Psoas muscle (tissue), 7 donors: ENCODE measurements at regions not wholly inside any gene's neighbourhood (a gene's known extent, or its start where the extent isn't known, plus 50 kb on each side); places are given as distances from the start of the nearest gene placed in this dataset.

Experiments
- ATAC-seq, 4 donors: fragments of 200-7000 bp; cut with Tn5 transposase; one replicate each; pipeline ENCODE4 v1.9.1; 2020; ENCODE audit warnings: moderate library complexity in 3 of 4, mild to moderate bottlenecking in 2 of 4
- DNase-seq, 2 donors: peaks; one replicate each; pipeline ENCODE4 v3.0.0-alpha.2; 2020
- H3K27ac ChIP-seq: fragments of 200-600 bp; one replicate; pipeline ENCODE4 v1.8.0; 2022
- H3K27me3 ChIP-seq, 3 donors: fragments of 200-600 bp in 1 of 3; one replicate each; pipeline versions ENCODE4 v1.6.1 to v1.8.0; 2013 to 2022; ENCODE audit warnings: low read length in 2 of 3, mild to moderate bottlenecking in 2 of 3, moderate library complexity in 1 of 3; ENCODE audit not compliant: insufficient read depth in 3 of 3
- H3K36me3 ChIP-seq, 2 donors: fragments of 200-600 bp in 1 of 2; one replicate each; pipeline versions ENCODE4 v1.6.1 to v1.8.0; 2013 to 2022; ENCODE audit warnings: low read depth in 1 of 2, mild to moderate bottlenecking in 1 of 2, moderate library complexity in 1 of 2; ENCODE audit not compliant: insufficient read depth in 1 of 2
- H3K4me1 ChIP-seq: fragments of 200-600 bp; one replicate; pipeline ENCODE4 v1.8.0; 2022
- H3K4me3 ChIP-seq: fragments of 200-600 bp; one replicate; pipeline ENCODE4 v1.8.0; 2022; ENCODE audit warnings: mild to moderate bottlenecking
- H3K9me3 ChIP-seq: fragments of 200-600 bp; one replicate; pipeline ENCODE4 v1.8.0; 2022
- WGBS, 3 donors: extraction: QIAGEN DNeasy Blood & Tissue Kit; methylation state at CpG; one replicate each; pipeline versions ENCODE4 v1.1.6 to v1.1.7; 2013; 5-methylcytosine and 5-hydroxymethylcytosine counted together
- intact Hi-C, 2 donors: fragments of 100-400 bp; cut with DNase I; formaldehyde crosslinking; loops; one replicate each; pipeline versions ENCODE4 v1.11.0 to v1.14.2; 2022
- TF ChIP-seq, protein P1 (sequence below): fragments of 200-600 bp; IDR thresholded peaks from one replicate; pipeline ENCODE4 v1.8.0; 2022; ENCODE audit warnings: antibody characterized with exemption
- donor health status: healthy with polysubstance abuse.
- donor health status: DM: no; HTN: no; CAD: no; lungs with moderate emphysema.
- donor health status: Bipolar disorder and iron deficiency.
- donor health status: healthy.
- donor health status: DM: yes; HTN: yes; CAD: no.
- donor health status: DM: no; HTN: no; CAD: no.
- donor health status: DM: yes; HTN: yes; CAD: no.

- H3K4me3 ChIP-seq = no peak overlapping the region
- no peaks in the 10 kb centered on the region for H3K9me3 ChIP-seq
- ATAC-seq = no peak
- no peak for DNase-seq
- H3K4me1 ChIP-seq = no peaks in the 10 kb centered on the region
- WGBS, 3 donors = 48 to 58% (median 52%) methylated on average over 4 of the region's 4 CpGs
- no peaks in the 10 kb centered on the region for H3K36me3 ChIP-seq
- H3K27ac ChIP-seq = no peak overlapping the region
- intact Hi-C loops = no loop called here
- H3K27me3 ChIP-seq = no peaks in the 10 kb centered on the region
- TF ChIP-seq, protein P1, sequence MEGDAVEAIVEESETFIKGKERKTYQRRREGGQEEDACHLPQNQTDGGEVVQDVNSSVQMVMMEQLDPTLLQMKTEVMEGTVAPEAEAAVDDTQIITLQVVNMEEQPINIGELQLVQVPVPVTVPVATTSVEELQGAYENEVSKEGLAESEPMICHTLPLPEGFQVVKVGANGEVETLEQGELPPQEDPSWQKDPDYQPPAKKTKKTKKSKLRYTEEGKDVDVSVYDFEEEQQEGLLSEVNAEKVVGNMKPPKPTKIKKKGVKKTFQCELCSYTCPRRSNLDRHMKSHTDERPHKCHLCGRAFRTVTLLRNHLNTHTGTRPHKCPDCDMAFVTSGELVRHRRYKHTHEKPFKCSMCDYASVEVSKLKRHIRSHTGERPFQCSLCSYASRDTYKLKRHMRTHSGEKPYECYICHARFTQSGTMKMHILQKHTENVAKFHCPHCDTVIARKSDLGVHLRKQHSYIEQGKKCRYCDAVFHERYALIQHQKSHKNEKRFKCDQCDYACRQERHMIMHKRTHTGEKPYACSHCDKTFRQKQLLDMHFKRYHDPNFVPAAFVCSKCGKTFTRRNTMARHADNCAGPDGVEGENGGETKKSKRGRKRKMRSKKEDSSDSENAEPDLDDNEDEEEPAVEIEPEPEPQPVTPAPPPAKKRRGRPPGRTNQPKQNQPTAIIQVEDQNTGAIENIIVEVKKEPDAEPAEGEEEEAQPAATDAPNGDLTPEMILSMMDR = no peak
These were observed 76.5 kb upstream of the B3GAT1 start for GRCh38 chr11:134488512-134488911.

GRCh38 chr11:134487696-134488095 is 75.7 kb upstream of the B3GAT1 start:
- DNase-seq = no peak
- 56 to 69% (median 62%) methylated on average over 3 of the region's 3 CpGs for WGBS, 3 donors
- Histone ChIP-seq H3K36me3 (no peaks in the 10 kb centered on the region), H3K27me3 (peaks cover 0 to 1% (median 0%) of the 10 kb centered on the region in 3 donors), H3K27ac (no peak overlapping the region), H3K9me3 (no peaks in the 10 kb centered on the region), H3K4me3 (no peak overlapping the region), H3K4me1 (no peaks in the 10 kb centered on the region)
- TF ChIP-seq, protein P1 = no peak
- intact Hi-C loops = no loop called here
- ATAC-seq = no peak

DNA sequence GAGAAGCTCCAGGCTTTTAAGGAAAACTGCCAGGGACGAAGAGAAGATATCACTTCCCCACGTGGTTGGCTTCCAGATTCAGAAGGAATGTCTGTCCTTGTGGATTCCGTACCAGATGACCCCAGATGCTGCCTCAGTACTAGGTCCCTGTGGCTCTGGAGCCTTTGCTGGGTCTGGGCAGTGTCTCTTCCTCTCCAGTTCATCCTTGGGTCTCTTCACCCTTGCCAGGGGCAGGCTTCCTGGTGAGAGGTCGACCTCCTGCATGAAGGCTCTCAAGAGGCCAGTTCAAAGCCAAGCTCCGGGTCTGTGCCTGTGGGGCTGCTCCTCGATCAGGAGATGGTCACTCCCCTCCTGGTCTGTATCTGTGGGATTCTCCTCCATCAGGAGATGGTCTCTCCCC is 74.7 kb upstream of the B3GAT1 start:
- intact Hi-C loops = no loop called here

DNA sequence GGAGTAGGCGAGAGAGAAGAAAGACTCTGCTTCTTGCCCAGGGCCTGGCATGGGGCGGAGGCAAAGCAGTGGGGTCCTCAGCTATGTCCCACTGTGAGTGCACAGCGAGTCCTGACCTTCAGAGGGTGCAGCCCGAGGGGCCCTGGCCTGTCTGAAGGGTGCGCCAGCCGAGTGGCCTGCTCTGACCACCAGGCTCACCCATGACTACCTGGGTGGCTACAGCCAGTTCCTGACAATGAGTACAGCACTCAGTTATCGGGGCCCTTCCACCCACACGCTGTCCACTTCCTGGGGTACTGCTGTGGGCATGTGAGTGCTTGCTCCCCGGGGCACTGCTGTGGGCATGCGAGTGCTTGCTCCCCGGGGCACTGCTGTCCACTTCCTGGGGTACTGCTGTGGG is 74.1 kb upstream of the B3GAT1 start:
- WGBS, 3 donors = 81 to 94% (median 85%) methylated on average over 6 to 11 of the region's 11 CpGs
- Histone ChIP-seq H3K27me3 (peaks cover 0 to 1% (median 0%) of the 10 kb centered on the region in 3 donors), H3K36me3 (no peaks in the 10 kb centered on the region), H3K4me1 (no peaks in the 10 kb centered on the region), H3K27ac (no peak overlapping the region), H3K9me3 (no peaks in the 10 kb centered on the region), H3K4me3 (no peak overlapping the region)
- ATAC-seq (no peak), DNase-seq (no peak)
- TF ChIP-seq, protein P1 = no peak
- intact Hi-C loops = no loop called here

More for the DNA sequence above, 74.7 kb upstream of the B3GAT1 start:
- Histone ChIP-seq H3K36me3 (no peaks in the 10 kb centered on the region), H3K4me1 (no peaks in the 10 kb centered on the region), H3K4me3 (no peak overlapping the region), H3K27ac (no peak overlapping the region), H3K27me3 (peaks cover 0 to 1% (median 0%) of the 10 kb centered on the region in 3 donors), H3K9me3 (no peaks in the 10 kb centered on the region)
- no peak for ATAC-seq
- TF ChIP-seq, protein P1 = no peak
- DNase-seq = no peak
- WGBS, 3 donors = 60 to 63% (median 60%) methylated on average over 6 of the region's 6 CpGs

GRCh38 chr11:134485316-134485715 is 73.3 kb upstream of the B3GAT1 start:
- no peaks in the 10 kb centered on the region for H3K4me1 ChIP-seq
- no peak overlapping the region for H3K4me3 ChIP-seq
- no peaks in the 10 kb centered on the region for H3K36me3 ChIP-seq
- no peak overlapping the region for H3K27ac ChIP-seq
- H3K9me3 ChIP-seq = no peaks in the 10 kb centered on the region
- DNase-seq = no peak
- intact Hi-C loops = no loop called here
- ATAC-seq = no peak
- peaks cover 0 to 3% (median 0%) of the 10 kb centered on the region in 3 donors for H3K27me3 ChIP-seq
- TF ChIP-seq, protein P1 = no peak
- 66 to 72% (median 72%) methylated on average over 5 of the region's 5 CpGs for WGBS, 3 donors
